ENCODE measurements at regions not wholly inside any gene's neighbourhood (a gene's known extent, or its start where the extent isn't known, plus 50 kb on each side); places are given as distances from the start of the nearest gene placed in this dataset.

GRCh38 chr5:98128271-98128670 lies 645.2 kb upstream of the RGMB start:
- Mint-ChIP-seq H3K4me1 (ENCODE audit: unreplicated experiment) (no peaks in the 10 kb centered on the region), H3K4me3 (ENCODE audit: unreplicated experiment) (no peak overlapping the region), H3K27me3 (ENCODE audit: unreplicated experiment) (no peaks in the 10 kb centered on the region), H3K27ac (ENCODE audit: unreplicated experiment) (no peak overlapping the region), H3K36me3 (ENCODE audit: unreplicated experiment) (no peaks in the 10 kb centered on the region), H3K9me3 (ENCODE audit: unreplicated experiment) (peaks cover 13% of the 10 kb centered on the region)
- DNase-seq (ENCODE audit: extremely low spot score, unreplicated experiment), result no peak
- TF ChIP-seq CTCF (IDR thresholded peaks at IDR 0.05), result no peak

- TF ChIP-seq CTCF (IDR thresholded peaks at IDR 0.05), result no peak
- Mint-ChIP-seq H3K27ac (ENCODE audit: unreplicated experiment) (no peak overlapping the region), H3K36me3 (ENCODE audit: unreplicated experiment) (no peaks in the 10 kb centered on the region), H3K4me3 (ENCODE audit: unreplicated experiment) (no peak overlapping the region), H3K9me3 (ENCODE audit: unreplicated experiment) (peaks cover 13% of the 10 kb centered on the region), H3K27me3 (ENCODE audit: unreplicated experiment) (no peaks in the 10 kb centered on the region), H3K4me1 (ENCODE audit: unreplicated experiment) (no peaks in the 10 kb centered on the region)
- DNase-seq (ENCODE audit: extremely low spot score, unreplicated experiment), result no peak
Measured at GRCh38 chr5:98128846-98129245, 644.6 kb upstream of the RGMB start.

- H3K9me3 Mint-ChIP-seq (ENCODE audit: unreplicated experiment), result peaks cover 7% of the 10 kb centered on the region
- H3K27ac Mint-ChIP-seq (ENCODE audit: unreplicated experiment), result no peak overlapping the region
- no peak for TF ChIP-seq CTCF (IDR thresholded peaks at IDR 0.05)
- no peaks in the 10 kb centered on the region for H3K27me3 Mint-ChIP-seq (ENCODE audit: unreplicated experiment)
- H3K36me3 Mint-ChIP-seq (ENCODE audit: unreplicated experiment), result no peaks in the 10 kb centered on the region
- no peak for DNase-seq (ENCODE audit: extremely low spot score, unreplicated experiment)
- H3K4me3 Mint-ChIP-seq (ENCODE audit: unreplicated experiment), result no peak overlapping the region
- no peaks in the 10 kb centered on the region for H3K4me1 Mint-ChIP-seq (ENCODE audit: unreplicated experiment)
Measured at GRCh38 chr5:98130261-98131035, 643.0 kb upstream of the RGMB start.

GRCh38 chr5:98144116-98144515 lies 629.3 kb upstream of the RGMB start:
- Mint-ChIP-seq H3K27me3 (ENCODE audit: unreplicated experiment) (no peaks in the 10 kb centered on the region), H3K4me3 (ENCODE audit: unreplicated experiment) (no peak overlapping the region), H3K9me3 (ENCODE audit: unreplicated experiment) (no peaks in the 10 kb centered on the region), H3K4me1 (ENCODE audit: unreplicated experiment) (no peaks in the 10 kb centered on the region), H3K36me3 (ENCODE audit: unreplicated experiment) (peaks cover 1% of the 10 kb centered on the region), H3K27ac (ENCODE audit: unreplicated experiment) (no peak overlapping the region)
- DNase-seq (ENCODE audit: extremely low spot score, unreplicated experiment), result no peak
- TF ChIP-seq CTCF (IDR thresholded peaks at IDR 0.05), result no peak

GRCh38 chr5:98144710-98145109 lies 628.8 kb upstream of the RGMB start:
- Mint-ChIP-seq H3K9me3 (ENCODE audit: unreplicated experiment) (no peaks in the 10 kb centered on the region), H3K4me3 (ENCODE audit: unreplicated experiment) (no peak overlapping the region)

More at GRCh38 chr5:98144710-98145109, 628.8 kb upstream of the RGMB start:
- Mint-ChIP-seq H3K27me3 (ENCODE audit: unreplicated experiment) (no peaks in the 10 kb centered on the region), H3K27ac (ENCODE audit: unreplicated experiment) (no peak overlapping the region), H3K4me1 (ENCODE audit: unreplicated experiment) (no peaks in the 10 kb centered on the region), H3K36me3 (ENCODE audit: unreplicated experiment) (peaks cover 1% of the 10 kb centered on the region)
- no peak for TF ChIP-seq CTCF (IDR thresholded peaks at IDR 0.05)
- no peak for DNase-seq (ENCODE audit: extremely low spot score, unreplicated experiment)

Data from osteocyte (in vitro differentiated cells).